Trophoblast cell (in vitro differentiated cells and primary cell): ENCODE measurements at regions not wholly inside any gene's neighbourhood (a gene's known extent, or its start where the extent isn't known, plus 50 kb on each side); places are given as distances from the start of the nearest gene placed in this dataset.

Experiments
- DNase-seq, 2 donors: peaks; one replicate each; pipeline ENCODE4 v3.0.0-alpha.2; 2016
- H2AFZ ChIP-seq: 2 replicates; pipeline ENCODE4 v1.6.1; 2013; ENCODE audit warnings: low read length, moderate library complexity, mild to moderate bottlenecking; ENCODE audit not compliant: insufficient read depth, poor library complexity
- H2AK5ac ChIP-seq: 2 replicates; pipeline ENCODE4 v1.6.1; 2013; ENCODE audit warnings: mild to moderate bottlenecking, low read length
- H2BK120ac ChIP-seq: 2 replicates; pipeline ENCODE4 v1.6.1; 2013; ENCODE audit warnings: low read length, mild to moderate bottlenecking, moderate library complexity; ENCODE audit not compliant: insufficient read depth, poor library complexity
- H2BK12ac ChIP-seq: 2 replicates; pipeline ENCODE4 v1.6.1; 2013; ENCODE audit warnings: mild to moderate bottlenecking, low read length, moderate library complexity
- H2BK5ac ChIP-seq: 2 replicates; pipeline ENCODE4 v1.6.1; 2013; ENCODE audit warnings: low read length, low read depth, moderate library complexity, mild to moderate bottlenecking; ENCODE audit not compliant: poor library complexity
- H3K14ac ChIP-seq: 2 replicates; pipeline ENCODE4 v1.6.1; 2013; ENCODE audit warnings: mild to moderate bottlenecking, low read length
- H3K18ac ChIP-seq: 2 replicates; pipeline ENCODE4 v1.6.1; 2013; ENCODE audit warnings: mild to moderate bottlenecking, low read length
- H3K23ac ChIP-seq: 2 replicates; pipeline ENCODE4 v1.6.1; 2013; ENCODE audit warnings: low read length
- H3K27ac ChIP-seq: 2 replicates; pipeline ENCODE4 v1.5.1; 2013; ENCODE audit warnings: low read depth, mild to moderate bottlenecking, inconsistent platforms, low read length, moderate library complexity
- H3K27me3 ChIP-seq: 2 replicates; pipeline ENCODE4 v1.6.1; 2013; ENCODE audit warnings: inconsistent platforms, mild to moderate bottlenecking, low read length, moderate library complexity; ENCODE audit not compliant: insufficient read depth
- H3K36me3 ChIP-seq, 2 experiments: 1 replicate in 1 of 2; 2 replicates in 1 of 2; pipeline ENCODE4 v1.6.1; 2013; ENCODE audit warnings: low read length in 2 of 2, mild to moderate bottlenecking in 2 of 2, moderate library complexity in 1 of 2; ENCODE audit not compliant: insufficient read depth in 2 of 2, control insufficient read depth in 1 of 2
- H3K4ac ChIP-seq: 2 replicates; pipeline ENCODE4 v1.6.1; 2013; ENCODE audit warnings: low read depth, mild to moderate bottlenecking, low read length, moderate library complexity
- H3K4me1 ChIP-seq, 2 experiments: 1 replicate in 1 of 2; 2 replicates in 1 of 2; pipeline ENCODE4 v1.6.1; 2013; ENCODE audit warnings: low read length in 2 of 2, mild to moderate bottlenecking in 2 of 2, moderate library complexity in 1 of 2; ENCODE audit not compliant: insufficient read depth in 2 of 2, control insufficient read depth in 1 of 2
- H3K4me2 ChIP-seq: 2 replicates; pipeline ENCODE4 v1.6.1; 2013; ENCODE audit warnings: inconsistent platforms, mild to moderate bottlenecking, low read length, moderate library complexity
- H3K4me3 ChIP-seq: 2 replicates; pipeline ENCODE4 v1.5.1; 2013; ENCODE audit warnings: mild to moderate bottlenecking, low read depth, low read length, inconsistent platforms
- H3K79me1 ChIP-seq: one replicate; pipeline ENCODE4 v1.6.1; 2013; ENCODE audit warnings: low read length
- H3K79me2 ChIP-seq: 2 replicates; pipeline ENCODE4 v1.6.1; 2013; ENCODE audit warnings: low read length, mild to moderate bottlenecking; ENCODE audit not compliant: control insufficient read depth, insufficient read depth, poor library complexity
- H3K9ac ChIP-seq: 2 replicates; pipeline ENCODE4 v1.6.1; 2013; ENCODE audit warnings: mild to moderate bottlenecking, low read length
- H3K9me3 ChIP-seq: 2 replicates; pipeline ENCODE4 v1.6.1; 2013; ENCODE audit warnings: low read depth, mild to moderate bottlenecking, control low read depth, inconsistent platforms, low read length; ENCODE audit not compliant: insufficient read depth
- H4K12ac ChIP-seq: 2 replicates; pipeline ENCODE4 v1.6.1; 2013; ENCODE audit warnings: low read depth, mild to moderate bottlenecking, low read length, moderate library complexity
- H4K8ac ChIP-seq: 2 replicates; pipeline ENCODE4 v1.6.1; 2013; ENCODE audit warnings: low read depth, mild to moderate bottlenecking, low read length, moderate library complexity
- H4K91ac ChIP-seq: one replicate; pipeline ENCODE4 v1.6.1; 2013; ENCODE audit warnings: low read depth, mild to moderate bottlenecking, low read length, moderate library complexity
- WGBS: extraction: QIAGEN DNeasy Blood & Tissue Kit; methylation state at CpG from one replicate; pipeline ENCODE4 v1.1.7; 2013; ENCODE audit warnings: missing lambda C conversion rate; ENCODE audit not compliant: insufficient read length, insufficient coverage; ENCODE audit errors: extremely low coverage; 5-methylcytosine and 5-hydroxymethylcytosine counted together

- H3K27ac ChIP-seq, result no peak overlapping the region
- peak overlapping the region; percentile 15 for H2BK120ac ChIP-seq
- H4K8ac ChIP-seq, result no peak overlapping the region
- no peak overlapping the region for H3K9ac ChIP-seq
- H4K12ac ChIP-seq, result no peak overlapping the region
- H3K18ac ChIP-seq, result peak overlapping the region; percentile 81
- H3K4ac ChIP-seq, result no peak overlapping the region
- no peak overlapping the region for H2AFZ ChIP-seq
- no peak overlapping the region for H3K4me3 ChIP-seq
- WGBS, result no CpG with 5 or more reads among the region's 6 CpGs
- H3K9me3 ChIP-seq, result no peaks in the 10 kb centered on the region
- H2BK12ac ChIP-seq, result peak overlapping the region; percentile 50
- H3K4me2 ChIP-seq, result no peak overlapping the region
- H3K79me1 ChIP-seq, result no peaks in the 10 kb centered on the region
- peak overlapping the region; percentile 35 for H4K91ac ChIP-seq
- no peaks in the 10 kb centered on the region for H3K27me3 ChIP-seq
- H2AK5ac ChIP-seq, result peak overlapping the region; percentile 53
- no peak overlapping the region for H3K23ac ChIP-seq
- no peak overlapping the region for H2BK5ac ChIP-seq
- H3K14ac ChIP-seq, result peak overlapping the region; percentile 53
- H3K79me2 ChIP-seq, result no peaks in the 10 kb centered on the region
- H3K4me1 ChIP-seq, result peaks cover 5 to 10% of the 10 kb centered on the region in 2 experiments
- no peaks in the 10 kb centered on the region for H3K36me3 ChIP-seq
- no peak for DNase-seq
These were observed 209.1 kb upstream of the DAAM1 start for GRCh38 chr14:58979325-58979724.

DNA sequence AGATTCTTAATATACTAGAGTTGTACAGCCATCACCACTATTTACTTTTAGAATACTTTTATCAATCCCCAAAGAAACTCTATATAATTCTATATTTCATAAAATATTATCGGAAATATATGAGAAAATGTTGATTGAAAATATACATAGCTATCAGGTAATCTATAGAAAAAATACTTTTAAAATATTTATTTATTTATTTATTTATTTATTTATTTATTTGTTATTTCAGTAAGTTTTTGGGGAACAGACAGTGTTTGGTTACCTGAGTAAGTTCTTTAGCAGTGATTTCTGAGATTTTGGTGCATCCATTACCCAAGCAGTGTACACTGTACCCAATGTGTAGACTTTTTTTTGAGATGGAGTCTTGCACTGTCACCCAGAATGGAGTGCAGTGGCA lies 206.6 kb upstream of the DAAM1 start:
- H2AK5ac ChIP-seq, result no peak overlapping the region
- no peak overlapping the region for H3K9ac ChIP-seq
- H3K79me1 ChIP-seq, result no peaks in the 10 kb centered on the region
- H4K8ac ChIP-seq, result no peak overlapping the region
- no peaks in the 10 kb centered on the region for H3K79me2 ChIP-seq
- no peak overlapping the region for H2AFZ ChIP-seq
- no peak overlapping the region for H3K23ac ChIP-seq
- H3K4me3 ChIP-seq, result no peak overlapping the region
- no peak overlapping the region for H2BK5ac ChIP-seq
- no peak overlapping the region for H3K14ac ChIP-seq
- no peaks in the 10 kb centered on the region for H3K9me3 ChIP-seq
- WGBS, result no CpG with 5 or more reads among the region's 1 CpG
- no peak overlapping the region for H2BK120ac ChIP-seq
- no peak overlapping the region for H4K12ac ChIP-seq
- no peak overlapping the region for H4K91ac ChIP-seq
- no peak overlapping the region for H3K27ac ChIP-seq
- H2BK12ac ChIP-seq, result no peak overlapping the region
- H3K4me2 ChIP-seq, result no peak overlapping the region
- no peaks in the 10 kb centered on the region for H3K36me3 ChIP-seq
- no peak overlapping the region for H3K4ac ChIP-seq
- no peak overlapping the region for H3K18ac ChIP-seq
- H3K4me1 ChIP-seq, result peaks cover 5 to 10% of the 10 kb centered on the region in 2 experiments
- DNase-seq, result no peak
- no peaks in the 10 kb centered on the region for H3K27me3 ChIP-seq

DNA sequence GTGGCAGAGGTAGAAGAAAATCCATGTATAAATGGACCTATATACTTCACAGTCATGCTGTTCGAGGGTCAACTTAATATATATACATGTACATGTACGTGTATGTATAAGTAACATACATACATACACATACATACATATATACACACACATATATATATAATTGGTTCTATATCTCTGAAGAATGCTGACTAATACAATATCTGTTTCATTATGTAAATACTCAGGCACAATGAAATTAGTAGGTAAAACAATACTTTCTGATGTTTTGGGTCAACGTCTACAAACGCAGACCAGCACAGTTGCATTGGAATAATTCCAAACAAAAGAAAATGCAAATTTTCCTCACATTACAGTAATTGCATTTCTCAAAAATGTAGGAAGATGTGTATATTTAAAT lies 202.7 kb upstream of the DAAM1 start:
- H3K27me3 ChIP-seq, result no peaks in the 10 kb centered on the region
- no peak overlapping the region for H4K8ac ChIP-seq
- no peak overlapping the region for H2BK12ac ChIP-seq
- no CpG with 5 or more reads among the region's 4 CpGs for WGBS
- H3K9ac ChIP-seq, result no peak overlapping the region
- no peak overlapping the region for H3K4me2 ChIP-seq
- no peak overlapping the region for H3K14ac ChIP-seq
- H2AFZ ChIP-seq, result no peak overlapping the region
- H3K4ac ChIP-seq, result no peak overlapping the region
- no peak overlapping the region for H2BK120ac ChIP-seq
- no peaks in the 10 kb centered on the region for H3K79me1 ChIP-seq
- no peaks in the 10 kb centered on the region for H3K79me2 ChIP-seq
- no peak overlapping the region for H3K23ac ChIP-seq
- H3K4me3 ChIP-seq, result no peak overlapping the region
- no peak overlapping the region for H4K91ac ChIP-seq
- no peak overlapping the region for H3K27ac ChIP-seq
- no peak overlapping the region for H4K12ac ChIP-seq
- no peak overlapping the region for H2AK5ac ChIP-seq
- no peaks in the 10 kb centered on the region for H3K36me3 ChIP-seq
- H2BK5ac ChIP-seq, result no peak overlapping the region
- DNase-seq, result no peak
- H3K9me3 ChIP-seq, result no peaks in the 10 kb centered on the region
- H3K18ac ChIP-seq, result no peak overlapping the region
- H3K4me1 ChIP-seq, result peaks cover 0 to 2% of the 10 kb centered on the region in 2 experiments

GRCh38 chr14:58987591-58987990 lies 200.9 kb upstream of the DAAM1 start:
- Histone ChIP-seq H2AFZ (no peak overlapping the region), H4K12ac (no peak overlapping the region), H3K27me3 (no peaks in the 10 kb centered on the region), H2AK5ac (no peak overlapping the region), H3K18ac (no peak overlapping the region), H4K8ac (no peak overlapping the region), H3K79me2 (no peaks in the 10 kb centered on the region), H3K79me1 (no peaks in the 10 kb centered on the region), H2BK12ac (no peak overlapping the region), H3K9ac (no peak overlapping the region), H3K4me1 (no peaks in the 10 kb centered on the region), H3K9me3 (no peaks in the 10 kb centered on the region), H3K14ac (no peak overlapping the region), H3K4ac (no peak overlapping the region), H4K91ac (no peak overlapping the region), H2BK5ac (no peak overlapping the region), H2BK120ac (no peak overlapping the region), H3K4me3 (no peak overlapping the region), H3K23ac (no peak overlapping the region), H3K36me3 (no peaks in the 10 kb centered on the region), H3K4me2 (no peak overlapping the region), H3K27ac (no peak overlapping the region)
- no peak for DNase-seq
- WGBS, result no CpG with 5 or more reads among the region's 3 CpGs
